Heart right ventricle (tissue), 16 donors: ENCODE measurements at regions not wholly inside any gene's neighbourhood (a gene's known extent, or its start where the extent isn't known, plus 50 kb on each side); places are given as distances from the start of the nearest gene placed in this dataset.

Experiments
- ATAC-seq, 8 donors: fragments of 200-7000 bp; cut with Tn5 transposase; one replicate each; pipeline ENCODE4 v1.9.1; 2020; ENCODE audit warnings: mild to moderate bottlenecking in 8 of 8, moderate library complexity in 8 of 8, moderate number of reproducible peaks in 1 of 8
- DNase-seq, 2 donors: peaks; one replicate each; pipeline ENCODE4 v3.0.0-alpha.2; 2020
- H3K27ac ChIP-seq, 10 donors: fragments of 200-600 bp; sonication (generic) in 2 of 10; one replicate each; pipeline versions ENCODE4 v1.5.0 to v1.8.0; 2020 to 2022; ENCODE audit warnings: mild to moderate bottlenecking in 3 of 10
- H3K27me3 ChIP-seq, 7 donors: fragments of 200-600 bp; one replicate each; pipeline ENCODE4 v1.8.0; 2021 to 2022; ENCODE audit warnings: mild to moderate bottlenecking in 2 of 7
- H3K36me3 ChIP-seq, 9 donors: fragments of 200-600 bp; sonication (generic) in 1 of 9; one replicate each; pipeline versions ENCODE4 v1.5.0 to v1.8.0; 2020 to 2022; ENCODE audit warnings: mild to moderate bottlenecking in 2 of 9
- H3K4me1 ChIP-seq, 9 donors: fragments of 200-600 bp; sonication (generic) in 1 of 9; one replicate each; pipeline versions ENCODE4 v1.5.0 to v1.8.0; 2020 to 2022; ENCODE audit warnings: mild to moderate bottlenecking in 4 of 9
- H3K4me3 ChIP-seq, 10 donors: fragments of 200-600 bp; sonication (generic) in 2 of 10; one replicate each; pipeline versions ENCODE4 v1.5.0 to v1.8.0; 2020 to 2022; ENCODE audit warnings: mild to moderate bottlenecking in 7 of 10, moderate library complexity in 2 of 10
- H3K9me3 ChIP-seq, 11 donors: fragments of 200-600 bp in 10 of 11; sonication (generic) in 2 of 11; one replicate each; pipeline versions ENCODE4 v1.5.0 to v1.8.0; 2013 to 2022; ENCODE audit warnings: mild to moderate bottlenecking in 2 of 11, control low read depth in 1 of 11, moderate library complexity in 1 of 11
- WGBS, 2 donors: extraction: QIAGEN DNeasy Blood & Tissue Kit; methylation state at CpG; one replicate each; pipeline ENCODE4 v1.1.7; 2013; ENCODE audit warnings: inconsistent platforms in 1 of 2; 5-methylcytosine and 5-hydroxymethylcytosine counted together
- intact Hi-C, 10 donors: fragments of 100-400 bp; cut with DNase I; formaldehyde crosslinking; loops; one replicate each; pipeline versions ENCODE4 v1.11.1 to v1.14.2; 2022
- TF ChIP-seq, protein P1 (sequence below), 9 donors: fragments of 200-600 bp; sonication (generic) in 2 of 9; IDR thresholded peaks; one replicate each; pipeline versions ENCODE4 v1.5.0 to v1.8.0; 2021 to 2022; ENCODE audit warnings: antibody characterized with exemption in 9 of 9, mild to moderate bottlenecking in 5 of 9, moderate library complexity in 1 of 9
- donor health status: Arrhythmogenic right ventricular cardiomyopathy.
- donor health status: ischemic (EF 13 %, LVEDD 7.1; RV severe dilation, severe dysfunction).
- donor health status: healthy with polysubstance abuse.
- donor health status: DM: no; HTN: yes; CAD: no.
- donor health status: DM: no; HTN: no; CAD: no.
- donor health status: ischemic (EF 25% LVEDD 6.9; RV normal size, moderate dysfunction).
- donor health status: ischemic (EF 25% LVEDD 5.7; RV mildly dilated, moderate dysfunction).
- donor health status: healthy.
- donor health status: DM: yes; HTN: yes; CAD: no.
- donor health status: Ischemic cardiomyopathy.
- donor health status: ischemic (EF 35%, LVEDD 5.7; RV mildly dilated, moderate dysfunction).
- donor health status: nonischemic (EF 11% LVEDD 7.7; RV severe dilation, severe dysfunction).
- donor health status: DM: yes; HTN: yes; CAD: no.
- donor health status: PGD.
- donor health status: ischemic (EF 29% LVEDD 5.4; RV normal size, mild dysfunction).
- donor health status: nonischemic (EF 23%, LVEDD 6.1; RV moderate dilation, normal function).

DNA sequence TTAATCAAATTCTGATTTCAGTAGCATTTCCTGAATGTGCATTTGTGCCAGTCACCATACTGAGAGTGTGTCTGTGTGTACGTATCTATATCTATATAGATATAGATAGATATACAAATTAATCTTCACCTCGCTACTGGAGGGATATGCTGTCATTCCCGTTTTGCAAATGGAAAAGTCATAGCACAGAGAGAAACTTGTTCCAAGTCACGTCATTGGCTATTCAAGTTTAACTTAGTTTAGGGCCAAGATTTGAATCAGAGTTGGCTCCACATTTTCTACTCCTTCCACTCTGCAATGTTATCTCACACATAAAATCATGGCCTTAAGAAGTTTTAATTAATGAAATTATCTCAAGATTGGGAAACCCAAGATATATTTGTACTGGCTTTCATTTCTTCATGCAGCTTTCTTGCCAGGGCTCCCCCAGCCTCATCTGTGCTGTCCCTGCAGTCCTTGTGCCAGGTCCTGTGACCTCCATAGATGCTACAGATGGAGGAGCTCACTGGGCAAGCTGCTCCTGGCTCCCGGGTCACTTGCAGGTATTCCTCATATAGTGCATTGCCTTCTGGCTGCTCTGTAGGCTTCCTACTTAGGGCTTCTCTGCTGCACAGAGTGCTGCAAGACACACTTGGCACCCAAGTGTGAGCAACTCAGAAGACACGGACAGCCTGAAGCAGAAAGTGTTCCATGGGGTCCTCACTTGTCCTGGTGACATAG lies 245.8 kb downstream of the KCNS3 start:
- DNase-seq (peak in 1 of 2 donors; percentile 4), ATAC-seq (peak in 2 of 8 donors; percentile 30 to 38)
- Histone ChIP-seq H3K4me1 (no peaks in the 10 kb centered on the region), H3K27me3 (peaks cover 0 to 4% (median 0%) of the 10 kb centered on the region in 7 donors), H3K4me3 (no peak overlapping the region), H3K36me3 (no peaks in the 10 kb centered on the region), H3K9me3 (no peaks in the 10 kb centered on the region), H3K27ac (no peak overlapping the region)
- TF ChIP-seq, protein P1, sequence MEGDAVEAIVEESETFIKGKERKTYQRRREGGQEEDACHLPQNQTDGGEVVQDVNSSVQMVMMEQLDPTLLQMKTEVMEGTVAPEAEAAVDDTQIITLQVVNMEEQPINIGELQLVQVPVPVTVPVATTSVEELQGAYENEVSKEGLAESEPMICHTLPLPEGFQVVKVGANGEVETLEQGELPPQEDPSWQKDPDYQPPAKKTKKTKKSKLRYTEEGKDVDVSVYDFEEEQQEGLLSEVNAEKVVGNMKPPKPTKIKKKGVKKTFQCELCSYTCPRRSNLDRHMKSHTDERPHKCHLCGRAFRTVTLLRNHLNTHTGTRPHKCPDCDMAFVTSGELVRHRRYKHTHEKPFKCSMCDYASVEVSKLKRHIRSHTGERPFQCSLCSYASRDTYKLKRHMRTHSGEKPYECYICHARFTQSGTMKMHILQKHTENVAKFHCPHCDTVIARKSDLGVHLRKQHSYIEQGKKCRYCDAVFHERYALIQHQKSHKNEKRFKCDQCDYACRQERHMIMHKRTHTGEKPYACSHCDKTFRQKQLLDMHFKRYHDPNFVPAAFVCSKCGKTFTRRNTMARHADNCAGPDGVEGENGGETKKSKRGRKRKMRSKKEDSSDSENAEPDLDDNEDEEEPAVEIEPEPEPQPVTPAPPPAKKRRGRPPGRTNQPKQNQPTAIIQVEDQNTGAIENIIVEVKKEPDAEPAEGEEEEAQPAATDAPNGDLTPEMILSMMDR (IDR thresholded peaks at IDR 0.05), result no peak
- intact Hi-C loops, result no loop called here
- WGBS, 2 donors, result 64 to 67% methylated on average over 6 of the region's 6 CpGs

DNA sequence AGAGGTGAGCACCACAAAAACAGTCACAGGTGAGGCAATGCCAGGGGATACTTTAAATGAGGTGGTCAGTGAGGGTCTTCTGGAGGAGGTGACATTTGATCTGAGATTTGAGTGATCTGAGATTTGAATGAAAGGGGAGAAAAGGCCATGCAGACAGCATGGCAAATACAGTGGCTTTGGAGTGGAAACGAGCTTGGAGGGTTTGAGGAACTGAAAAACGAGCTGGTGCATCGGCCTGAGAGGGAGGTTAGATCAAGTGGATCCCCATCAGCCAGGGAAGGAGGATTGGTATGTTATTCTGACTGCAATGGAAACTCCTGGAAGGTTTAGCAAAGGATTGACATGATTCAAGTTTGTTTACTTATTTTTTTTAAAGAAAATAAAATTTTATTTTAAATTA lies 245.1 kb downstream of the KCNS3 start:
- Histone ChIP-seq H3K27ac (no peak overlapping the region), H3K9me3 (no peaks in the 10 kb centered on the region), H3K27me3 (peaks cover 0 to 4% (median 0%) of the 10 kb centered on the region in 7 donors), H3K36me3 (no peaks in the 10 kb centered on the region), H3K4me1 (no peaks in the 10 kb centered on the region), H3K4me3 (no peak overlapping the region)
- intact Hi-C loops, result no loop called here
- ATAC-seq, result no peak
- WGBS, 2 donors, result 61 to 66% methylated on average over 3 of the region's 3 CpGs
- TF ChIP-seq, protein P1 (IDR thresholded peaks at IDR 0.05), result no peak
- DNase-seq, result no peak

DNA sequence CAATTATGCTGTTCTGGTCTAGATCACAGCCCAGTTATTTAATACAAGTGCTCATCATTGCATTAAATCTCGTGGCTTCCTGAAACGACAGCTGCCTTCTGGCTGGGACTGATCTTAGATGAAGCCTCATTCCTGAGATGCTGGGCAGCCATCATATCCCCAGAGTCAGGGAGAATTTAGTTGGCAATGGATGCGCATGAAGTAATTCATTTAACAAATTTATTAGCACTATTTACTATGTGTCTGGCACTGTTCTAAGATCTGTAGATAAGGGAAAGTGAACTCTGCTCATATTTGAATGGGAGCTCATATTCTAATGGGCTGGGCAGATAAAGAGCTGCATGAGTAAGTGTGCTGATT lies 244.7 kb downstream of the KCNS3 start:
- 50 to 59% methylated on average over 3 of the region's 3 CpGs for WGBS, 2 donors
- intact Hi-C loops, result no loop called here
- no peak for DNase-seq
- H3K27me3 ChIP-seq, result peaks cover 0 to 4% (median 0%) of the 10 kb centered on the region in 7 donors
- H3K4me1 ChIP-seq, result no peaks in the 10 kb centered on the region
- TF ChIP-seq, protein P1 (IDR thresholded peaks at IDR 0.05), result no peak
- H3K9me3 ChIP-seq, result no peaks in the 10 kb centered on the region
- no peak overlapping the region for H3K4me3 ChIP-seq
- H3K36me3 ChIP-seq, result no peaks in the 10 kb centered on the region
- ATAC-seq, result no peak
- H3K27ac ChIP-seq, result no peak overlapping the region

DNA sequence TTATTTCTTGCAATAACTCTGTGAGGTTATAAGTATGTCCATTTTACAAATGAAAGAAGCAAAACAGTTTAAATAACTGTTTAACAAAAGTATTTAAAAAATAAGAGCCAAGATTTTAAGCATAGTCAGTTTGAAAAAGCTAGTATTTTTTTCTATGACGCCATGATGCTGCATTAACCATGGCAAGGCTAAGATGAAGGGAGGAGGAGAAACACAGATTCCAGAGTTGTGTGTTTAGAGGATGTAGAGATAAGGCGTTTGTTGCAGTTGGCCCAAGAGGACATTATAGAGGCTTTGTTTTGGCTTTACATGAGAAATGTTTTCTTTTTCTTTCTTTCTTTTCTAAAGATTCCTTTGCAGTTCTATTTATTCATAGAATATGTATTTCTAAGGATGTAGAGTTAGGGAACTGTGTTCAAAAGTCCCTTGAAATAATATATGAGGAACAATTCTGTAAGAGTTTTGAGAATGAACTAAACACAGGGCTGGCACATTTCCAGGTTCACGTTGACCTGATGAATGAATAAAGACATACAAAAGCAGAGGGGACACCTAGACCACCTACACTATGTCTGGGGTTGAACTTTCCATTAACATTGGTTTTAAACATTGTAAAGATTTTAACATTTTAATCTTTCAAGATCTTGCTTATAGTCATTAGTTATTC lies 244.2 kb downstream of the KCNS3 start:
- intact Hi-C loops, result no loop called here
- WGBS, 2 donors, result 37 to 43% methylated on average over 3 of the region's 3 CpGs

More for the DNA sequence above, 244.2 kb downstream of the KCNS3 start:
- H3K4me3 ChIP-seq, result no peak overlapping the region
- no peak for DNase-seq
- no peaks in the 10 kb centered on the region for H3K9me3 ChIP-seq
- no peaks in the 10 kb centered on the region for H3K4me1 ChIP-seq
- TF ChIP-seq, protein P1 (IDR thresholded peaks at IDR 0.05), result no peak
- peaks cover 0 to 4% (median 0%) of the 10 kb centered on the region in 7 donors for H3K27me3 ChIP-seq
- H3K36me3 ChIP-seq, result no peaks in the 10 kb centered on the region
- no peak overlapping the region for H3K27ac ChIP-seq
- no peak for ATAC-seq
